HG03575 (cell line): ENCODE measurements at regions not wholly inside any gene's neighbourhood (a gene's known extent, or its start where the extent isn't known, plus 50 kb on each side); places are given as distances from the start of the nearest gene placed in this dataset.
"Not testable (repeated sequence)": the region's sequence is repeated elsewhere in the genome, so short reads cannot be mapped to it uniquely, and the experiment has no call there.

Experiments
- ATAC-seq: cut with Tn5 transposase; IDR thresholded peaks from one replicate; pipeline ENCODE4 v1.9.1; 2021; ENCODE audit not compliant: unreplicated experiment, insufficient number of reproducible peaks, low FRiP score; ENCODE audit errors: extremely low read depth

DNA sequence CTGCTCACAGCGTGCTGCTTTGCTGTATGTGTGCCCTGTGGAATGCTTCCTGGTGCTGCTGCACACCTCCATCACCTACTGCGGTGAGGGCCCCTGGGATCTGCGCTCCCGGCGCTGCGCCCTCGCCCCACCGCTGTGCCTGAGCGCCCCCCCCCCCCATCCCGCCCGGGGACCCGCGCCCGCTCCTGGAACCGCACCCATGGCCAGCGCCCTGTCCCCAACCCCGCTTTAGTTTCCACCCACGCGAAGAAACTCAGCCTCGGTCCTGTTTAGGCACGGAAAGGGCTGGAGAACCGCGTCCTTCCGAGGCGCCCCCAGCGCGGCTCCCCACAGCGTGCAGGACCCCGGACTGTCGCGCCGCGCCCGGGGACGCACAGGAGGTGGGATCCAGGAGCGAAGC lies 265.5 kb downstream of the POTEB3 start:
- not testable (repeated sequence) for ATAC-seq

DNA sequence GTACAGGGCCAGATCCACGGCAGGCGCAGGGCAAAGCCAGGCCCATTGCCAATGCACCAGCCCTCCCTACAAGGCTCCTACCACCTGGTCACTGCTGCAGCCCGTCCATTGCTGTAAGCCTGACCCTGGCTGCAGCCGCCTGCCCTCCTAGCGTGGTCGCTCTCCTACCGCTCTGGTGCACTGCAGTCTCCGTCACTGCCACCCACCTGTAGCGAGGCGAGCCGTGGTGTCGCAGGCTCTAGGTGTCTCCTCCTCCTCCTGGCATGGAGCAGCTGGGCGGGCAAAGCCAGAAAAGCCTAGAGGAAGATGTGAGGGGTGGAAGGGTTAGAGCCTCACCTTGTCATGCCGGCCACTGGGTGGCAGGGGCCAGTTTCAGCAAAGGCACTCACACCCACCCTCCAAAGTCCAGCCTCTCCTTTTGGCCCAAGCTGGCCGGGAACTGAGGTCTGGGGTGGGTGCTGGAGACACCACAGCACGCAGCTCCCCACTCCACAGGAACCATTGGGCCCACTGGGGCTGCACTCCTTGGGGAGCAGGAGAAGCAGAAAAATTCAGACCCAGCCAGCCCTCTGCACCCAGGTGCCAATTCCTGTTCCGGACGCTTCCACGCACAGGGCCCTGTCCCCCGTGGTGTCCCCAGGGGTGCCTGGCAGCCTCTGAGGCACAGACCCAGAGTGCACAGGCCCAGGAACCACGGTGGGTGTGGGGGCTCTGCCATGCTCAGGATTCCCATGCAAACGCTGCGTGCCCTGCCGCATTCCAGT lies 285.3 kb upstream of the POTEB2 start:
- ATAC-seq = not testable (repeated sequence)

DNA sequence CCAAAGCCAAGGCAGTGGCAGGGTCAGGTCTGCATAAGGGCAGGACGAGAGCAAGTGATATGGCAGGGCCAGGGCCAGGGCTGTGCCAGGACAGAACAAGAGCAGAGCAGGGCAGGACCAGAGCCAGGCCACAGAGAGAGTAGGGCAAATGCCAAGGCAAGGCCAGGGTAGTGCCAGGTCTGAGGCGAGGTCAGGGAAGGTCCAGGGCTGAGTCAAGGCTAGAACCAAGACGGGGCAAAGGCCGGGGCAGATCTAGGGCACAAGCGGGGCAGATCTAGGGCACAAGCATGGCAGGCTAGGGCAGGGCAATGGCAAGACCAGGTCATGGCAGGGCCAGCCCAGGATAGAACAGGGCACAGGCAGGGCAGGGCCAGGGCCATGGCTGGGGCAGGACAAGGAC lies 282.0 kb upstream of the POTEB2 start:
- ATAC-seq = not testable (repeated sequence)

DNA sequence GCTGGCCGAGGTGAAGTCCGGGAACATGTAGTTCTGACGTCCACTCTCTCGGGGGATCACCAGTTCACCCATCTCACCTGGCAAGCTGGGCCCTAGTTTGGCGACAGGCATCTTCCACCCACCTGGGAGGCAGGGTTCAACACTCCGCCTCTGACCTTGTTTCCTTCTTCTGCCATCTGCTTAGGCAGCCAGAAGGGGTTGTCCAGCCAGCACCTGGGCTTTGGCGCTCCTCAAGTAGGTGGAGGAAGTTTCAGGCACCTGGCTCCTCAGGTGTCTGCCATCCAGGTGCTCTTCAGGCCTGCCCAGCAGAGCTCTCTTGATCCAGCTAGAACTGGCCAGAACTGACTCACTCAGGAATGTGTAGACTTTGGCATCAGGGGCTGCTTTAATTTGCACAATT lies 267.8 kb upstream of the POTEB2 start:
- not testable (repeated sequence) for ATAC-seq

DNA sequence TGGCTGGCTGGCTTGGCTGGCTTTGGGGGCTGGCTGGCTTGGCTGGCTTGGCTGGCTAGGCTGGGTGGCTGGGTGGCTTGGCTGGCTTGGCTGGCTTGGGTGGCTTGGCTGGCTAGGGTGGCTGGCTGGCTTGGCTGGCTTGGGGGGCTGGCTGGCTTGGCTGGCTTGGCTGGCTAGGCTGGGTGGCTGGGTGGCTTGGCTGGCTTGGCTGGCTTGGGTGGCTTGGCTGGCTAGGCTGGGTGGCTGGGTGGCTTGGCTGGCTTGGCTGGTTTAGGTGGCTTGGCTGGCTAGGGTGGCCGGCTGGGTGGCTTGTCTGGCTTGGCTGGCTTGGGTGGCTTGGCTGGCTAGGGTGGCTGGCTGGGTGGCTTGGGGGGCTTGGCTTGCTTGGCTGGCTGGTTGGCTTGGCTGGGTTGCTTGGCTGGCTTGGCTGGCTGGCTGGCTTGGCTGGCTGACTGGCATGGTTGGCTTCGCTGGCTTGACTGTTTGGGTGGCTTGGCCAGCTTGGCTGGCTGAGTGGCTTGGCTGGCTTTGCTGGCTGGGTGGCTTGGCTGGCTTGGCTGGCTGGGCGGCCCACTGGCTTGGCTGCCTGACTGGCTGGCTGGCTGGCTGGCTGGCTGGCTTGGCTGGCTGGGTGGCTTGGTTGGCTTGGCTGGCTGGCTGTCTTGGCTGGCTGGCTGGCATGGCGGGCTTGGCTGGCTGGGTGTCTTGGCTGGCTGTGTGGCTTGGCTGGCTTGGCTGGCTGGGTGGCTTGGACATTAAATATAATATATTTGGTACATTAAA lies 246.3 kb upstream of the POTEB2 start:
- not testable (repeated sequence) for ATAC-seq

DNA sequence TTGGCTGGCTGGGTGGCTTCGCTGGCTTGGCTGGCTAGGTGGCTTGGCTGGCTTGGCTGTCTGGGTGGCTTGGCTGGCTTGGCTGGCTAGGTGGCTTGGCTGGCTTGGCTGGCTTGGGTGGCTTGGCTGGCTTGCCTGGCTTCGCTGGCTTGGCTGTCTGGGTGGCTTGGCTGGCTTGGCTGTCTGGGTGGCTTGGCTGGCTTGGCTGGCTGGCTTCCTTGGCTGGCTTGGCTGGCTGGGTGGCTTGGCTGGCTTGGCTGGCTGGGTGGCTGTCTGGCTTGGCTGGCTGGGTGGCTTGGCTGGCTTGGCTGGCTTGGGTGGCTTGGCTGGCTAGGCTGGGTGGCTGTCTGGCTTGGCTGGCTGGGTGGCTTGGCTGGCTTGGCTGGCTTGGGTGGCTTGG lies 245.7 kb upstream of the POTEB2 start:
- not testable (repeated sequence) for ATAC-seq

DNA sequence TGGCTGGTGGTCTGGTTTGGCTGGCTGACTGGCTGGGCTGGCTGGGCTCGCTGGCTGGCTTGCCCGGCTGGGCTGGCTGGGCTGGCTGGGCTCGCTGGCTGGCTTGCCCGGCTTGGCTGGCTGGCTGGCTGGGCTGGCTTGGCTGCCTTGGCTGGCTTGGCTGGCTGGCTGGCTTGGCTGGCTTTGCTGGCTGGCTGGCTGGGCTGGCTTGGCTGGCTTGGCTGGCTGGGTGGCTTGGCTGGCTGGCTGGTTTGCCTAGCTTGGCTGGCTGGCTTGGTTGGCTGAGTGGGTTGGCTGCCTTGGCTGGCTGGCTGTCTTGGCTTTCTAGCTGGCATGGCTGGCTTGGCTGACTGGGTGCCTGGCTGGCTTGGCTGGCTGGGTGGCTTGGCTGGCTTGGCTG lies 245.1 kb upstream of the POTEB2 start:
- not testable (repeated sequence) for ATAC-seq

DNA sequence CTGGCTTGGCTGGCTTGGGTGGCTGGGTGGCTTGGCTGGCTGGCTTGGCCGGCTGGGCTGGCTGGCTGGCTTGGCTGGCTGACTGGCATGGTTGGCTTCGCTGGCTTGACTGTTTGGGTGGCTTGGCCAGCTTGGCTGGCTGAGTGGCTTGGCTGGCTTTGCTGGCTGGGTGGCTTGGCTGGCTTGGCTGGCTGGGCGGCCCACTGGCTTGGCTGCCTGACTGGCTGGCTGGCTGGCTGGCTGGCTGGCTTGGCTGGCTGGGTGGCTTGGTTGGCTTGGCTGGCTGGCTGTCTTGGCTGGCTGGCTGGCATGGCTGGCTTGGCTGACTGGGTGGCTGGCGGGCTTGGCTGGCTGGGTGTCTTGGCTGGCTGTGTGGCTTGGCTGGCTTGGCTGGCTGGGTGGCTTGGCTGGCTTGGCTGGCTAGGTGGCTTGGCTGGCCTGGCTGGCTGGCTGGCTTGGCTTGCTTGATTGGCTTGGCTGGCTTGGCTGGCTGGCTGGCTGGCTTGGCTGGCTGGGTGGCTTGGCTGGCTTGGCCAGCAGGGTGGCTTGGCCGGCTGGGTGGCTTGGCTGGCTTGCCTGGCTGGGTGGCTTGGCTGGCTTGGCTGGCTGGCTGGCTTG lies 244.2 kb upstream of the POTEB2 start:
- not testable (repeated sequence) for ATAC-seq

DNA sequence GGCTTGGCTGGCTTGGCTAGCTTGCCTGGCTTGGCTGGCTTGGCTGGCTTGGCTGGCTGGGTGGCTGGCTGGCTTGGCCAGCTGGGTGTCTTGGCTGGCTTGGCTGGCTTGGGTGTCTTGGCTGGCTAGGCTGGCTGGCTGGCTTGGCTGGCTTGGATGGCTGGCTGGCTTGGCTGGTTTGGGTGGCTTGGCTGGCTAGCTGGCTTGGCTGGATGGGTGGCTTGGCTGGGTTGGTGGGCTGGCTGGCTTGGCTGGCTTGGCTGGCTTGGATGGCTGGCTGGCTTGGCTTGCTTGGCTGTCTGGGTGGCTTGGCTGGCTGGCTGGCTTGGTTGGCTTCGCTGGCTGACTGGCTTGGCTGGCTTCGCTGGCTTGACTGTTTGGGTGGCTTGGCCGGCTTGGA lies 242.3 kb upstream of the POTEB2 start:
- not testable (repeated sequence) for ATAC-seq

DNA sequence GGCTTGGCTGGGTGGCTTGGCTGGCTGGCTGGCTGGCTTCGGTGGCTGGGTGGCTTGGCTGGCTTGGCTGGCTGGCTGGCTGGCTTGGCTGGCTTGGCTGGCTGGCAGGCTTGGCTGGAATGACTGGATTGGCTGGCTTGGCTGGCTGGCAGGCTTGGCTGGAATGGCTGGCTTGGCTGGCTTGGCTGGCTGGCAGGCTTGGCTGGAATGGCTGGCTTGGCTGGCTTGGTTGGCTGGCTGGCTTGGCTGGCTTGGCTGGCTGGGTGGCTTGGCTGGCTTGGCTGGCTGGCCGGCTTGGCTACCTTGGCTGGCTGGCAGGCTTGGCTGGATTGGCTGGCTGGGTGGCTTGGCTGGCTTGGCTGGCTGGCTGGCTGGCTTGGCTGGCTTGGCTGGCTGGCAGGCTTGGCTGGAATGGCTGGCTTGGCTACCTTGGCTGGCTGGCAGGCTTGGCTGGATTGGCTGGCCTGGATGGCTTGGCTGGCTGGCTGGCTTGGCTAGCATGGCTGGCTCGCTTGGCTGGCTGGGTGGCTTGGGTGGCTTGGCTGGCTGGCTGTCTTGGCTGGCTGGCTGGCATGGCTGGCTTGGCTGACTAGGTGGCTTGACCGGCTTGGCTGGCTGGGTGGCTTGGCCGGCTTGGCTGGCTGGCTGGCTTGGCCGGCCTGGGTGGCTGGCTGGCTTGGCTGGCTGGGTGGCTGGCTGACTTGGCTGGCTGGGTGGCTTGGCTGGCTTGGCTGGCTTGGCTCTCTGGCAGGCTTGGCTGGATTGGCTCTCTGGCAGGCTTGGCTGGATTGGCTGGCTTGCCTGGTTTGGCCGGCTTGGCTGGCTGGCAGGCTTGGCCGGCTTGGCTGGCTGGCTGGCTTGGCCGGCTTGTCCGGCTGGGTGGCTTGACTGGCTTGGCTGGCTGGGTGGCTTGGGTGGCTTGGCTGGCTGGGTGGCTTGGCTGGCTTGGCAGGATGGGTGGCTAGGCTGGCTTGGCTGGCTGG lies 241.6 kb upstream of the POTEB2 start:
- not testable (repeated sequence) for ATAC-seq

DNA sequence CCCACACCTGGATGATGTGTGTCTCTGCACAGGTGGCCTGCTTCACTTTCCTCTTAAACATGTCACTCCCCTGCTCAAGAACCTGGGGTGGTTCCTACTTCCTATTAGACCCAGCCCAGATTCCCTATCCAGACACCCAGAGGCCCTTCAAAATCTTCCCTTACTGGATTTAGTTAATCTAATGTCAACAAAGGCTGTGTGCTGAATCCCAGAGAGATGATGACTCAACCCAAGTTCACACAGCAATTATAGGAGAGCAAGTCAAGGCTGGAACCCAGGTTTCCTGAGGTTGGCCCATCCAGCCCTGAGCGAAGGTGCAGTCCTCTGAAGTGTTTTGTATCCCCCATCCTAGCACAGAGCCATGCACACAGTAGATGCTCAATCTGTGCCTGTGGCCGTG lies 230.5 kb upstream of the POTEB2 start:
- not testable (repeated sequence) for ATAC-seq

DNA sequence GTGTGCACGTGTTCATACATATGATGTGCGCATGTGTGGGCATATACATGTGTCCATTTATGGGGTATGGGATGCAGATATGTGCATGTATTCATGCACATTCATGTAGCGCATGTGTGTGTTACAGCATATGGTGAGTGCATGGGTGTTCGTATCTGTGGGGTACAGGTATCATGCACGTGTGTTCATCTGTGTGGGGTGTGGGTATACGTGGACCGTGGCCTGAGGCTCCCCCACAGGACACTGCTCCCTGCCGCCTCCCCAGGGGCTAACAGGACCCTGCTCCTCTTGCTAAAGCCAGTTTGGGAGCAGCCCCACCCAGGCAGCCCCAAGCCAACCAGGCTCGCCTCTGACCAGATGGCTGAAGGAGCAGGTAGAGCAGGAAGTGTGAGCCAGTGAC lies 213.4 kb upstream of the POTEB2 start:
- not testable (repeated sequence) for ATAC-seq

DNA sequence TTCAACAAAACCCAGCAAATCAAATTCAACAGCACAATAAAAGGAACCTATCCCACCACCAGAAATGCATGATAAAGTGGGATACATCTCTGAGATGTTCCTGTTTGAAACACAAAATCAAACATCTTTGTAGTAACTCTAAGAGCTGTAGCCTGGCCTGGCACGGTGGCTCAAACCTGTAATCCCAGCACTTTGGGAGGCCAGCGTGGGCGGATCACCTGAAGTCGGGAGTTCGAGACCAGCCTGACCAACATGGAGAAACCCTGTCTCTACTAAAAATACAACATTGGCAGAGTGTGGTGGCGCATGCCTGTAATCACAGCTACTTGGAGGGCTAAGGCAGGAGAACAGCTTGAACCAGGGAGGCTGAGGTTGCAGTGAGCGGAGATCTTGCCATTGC lies 202.8 kb upstream of the POTEB2 start:
- ATAC-seq = not testable (repeated sequence)

DNA sequence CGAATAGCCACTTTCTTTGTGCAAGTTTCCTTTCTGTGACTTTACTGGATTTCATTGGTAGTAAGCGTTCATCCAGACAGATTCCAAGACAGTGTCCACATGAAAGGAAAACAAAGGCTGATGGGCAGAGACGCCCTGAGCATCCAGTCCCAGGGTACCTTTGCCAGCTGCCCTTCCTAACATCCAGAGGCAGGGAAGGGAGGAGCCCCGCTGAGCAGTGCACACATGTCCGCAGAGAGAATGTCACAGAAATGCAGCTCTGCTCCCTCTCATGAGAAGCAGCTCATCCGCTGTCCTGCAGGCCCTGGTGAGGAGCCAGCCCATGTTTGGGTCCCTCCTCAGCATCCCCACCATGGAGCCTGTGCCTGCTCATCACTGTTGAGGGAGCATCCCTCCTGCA lies 197.4 kb upstream of the POTEB2 start:
- ATAC-seq = not testable (repeated sequence)

DNA sequence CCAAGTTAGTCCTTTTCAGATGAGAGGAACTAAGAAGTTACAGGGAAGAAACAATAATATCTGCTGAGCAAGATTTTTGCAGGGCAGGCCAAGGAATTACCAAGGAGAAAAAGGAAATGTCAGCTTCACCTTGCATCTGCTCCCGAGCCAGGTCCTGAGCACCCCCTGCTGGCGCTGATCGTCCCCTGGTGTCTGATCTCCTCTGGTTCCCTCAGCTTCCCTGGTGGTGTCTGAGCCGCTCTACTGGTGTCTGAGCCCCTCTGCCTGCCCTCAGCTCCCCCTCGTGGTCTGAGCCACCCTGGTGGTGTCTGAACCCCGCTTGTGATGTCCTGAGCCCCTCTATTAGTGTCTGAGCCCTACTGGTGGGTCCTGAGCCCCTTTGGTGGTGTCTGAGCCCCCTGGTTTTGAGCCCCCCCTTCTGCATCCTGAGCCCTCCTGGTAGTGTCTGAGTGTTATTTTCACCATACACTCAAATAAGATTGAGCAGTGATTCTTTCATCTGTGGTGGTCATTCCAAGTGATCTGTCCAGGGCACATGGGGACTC lies 196.6 kb upstream of the POTEB2 start:
- ATAC-seq = not testable (repeated sequence)

DNA sequence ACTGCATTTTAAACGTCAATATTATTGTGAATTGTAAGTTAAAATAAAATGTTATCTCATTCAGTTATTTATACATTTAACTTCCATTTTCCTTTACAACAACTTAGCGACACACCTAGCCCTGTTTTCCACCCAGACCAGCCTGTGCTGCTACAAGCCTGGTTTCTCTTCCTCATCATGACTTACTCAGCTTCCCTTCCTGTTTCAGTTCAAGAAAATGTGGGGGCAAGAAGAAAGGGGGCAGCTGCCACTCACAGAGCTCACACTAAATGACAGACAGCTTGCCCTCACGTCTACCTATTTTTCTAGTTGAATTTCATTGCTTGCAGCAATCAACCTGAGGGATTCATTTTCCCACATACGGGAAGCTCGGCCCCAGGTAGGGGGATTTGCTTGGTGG lies 185.8 kb upstream of the POTEB2 start:
- not testable (repeated sequence) for ATAC-seq

DNA sequence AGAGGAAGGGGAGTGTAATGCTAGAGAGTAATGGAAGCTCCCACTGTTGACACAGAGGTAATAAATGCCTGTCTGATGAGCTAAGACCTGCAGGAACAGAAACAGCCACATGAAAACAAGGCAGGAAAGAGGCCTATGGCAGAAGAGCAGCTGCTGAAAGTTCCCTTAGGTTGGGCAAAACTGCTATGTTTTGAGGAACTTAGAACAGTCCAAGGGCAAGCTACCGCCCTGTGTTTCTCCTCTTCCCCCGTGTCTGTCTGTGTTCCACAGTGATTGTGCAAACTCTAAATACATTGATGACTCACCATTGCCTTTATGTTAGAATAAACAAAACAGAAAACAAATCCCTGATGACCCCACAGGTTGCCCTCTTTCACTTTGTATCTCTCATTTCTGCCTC lies 165.6 kb upstream of the POTEB2 start:
- not testable (repeated sequence) for ATAC-seq

DNA sequence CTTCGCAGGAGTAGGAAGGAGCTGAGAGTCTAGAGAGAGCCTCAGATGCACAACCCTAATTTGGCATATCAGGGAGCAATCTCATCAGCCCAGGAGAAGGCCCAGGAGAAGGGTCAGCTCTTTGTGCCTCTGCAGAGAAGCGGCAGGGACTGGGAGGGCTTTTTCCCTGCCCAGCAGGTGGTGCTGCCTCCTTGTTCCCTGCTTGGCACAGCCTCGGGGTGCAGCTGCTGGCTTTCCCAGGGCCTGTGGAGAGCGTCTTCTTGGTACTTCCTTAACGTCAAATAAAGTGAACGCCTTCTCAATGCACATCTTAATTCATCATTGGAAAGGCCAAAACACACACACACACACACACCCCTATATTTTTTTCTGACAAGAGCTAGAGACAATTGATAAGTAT lies 162.9 kb upstream of the POTEB2 start:
- ATAC-seq = not testable (repeated sequence)
